Liver (tissue), 3 donors: ENCODE measurements at regions not wholly inside any gene's neighbourhood (a gene's known extent, or its start where the extent isn't known, plus 50 kb on each side); places are given as distances from the start of the nearest gene placed in this dataset.

Source experiments
- CTCF ChIP-seq: fragments of 150-350 bp; IDR thresholded peaks from 2 replicates; pipeline ENCODE4 v1.5.1; 2017; ENCODE audit warnings: improper control_type of control experiment, low read depth, low read length; ENCODE audit not compliant: missing input control
- EGR1 ChIP-seq, 2 donors: IDR thresholded peaks; 2 replicates each; pipeline ENCODE4 v1.6.1; 2016 to 2018; ENCODE audit warnings: antibody characterized with exemption in 2 of 2, low read depth in 2 of 2
- GABPA ChIP-seq, 2 donors: IDR thresholded peaks in 1 of 2; conservative IDR thresholded peaks in 1 of 2; 2 replicates each; pipeline ENCODE4 v1.6.1; 2016; ENCODE audit warnings: antibody characterized with exemption in 2 of 2, mild to moderate bottlenecking in 1 of 2, moderate library complexity in 1 of 2
- HNF4A ChIP-seq, 2 donors: conservative IDR thresholded peaks; 2 replicates each; pipeline ENCODE4 v1.6.1; 2016; ENCODE audit warnings: antibody characterized with exemption in 2 of 2, mild to moderate bottlenecking in 2 of 2
- JUND ChIP-seq, 2 donors: IDR thresholded peaks; 2 replicates each; pipeline ENCODE4 v1.6.1; 2016; ENCODE audit warnings: antibody characterized with exemption in 2 of 2
- MAX ChIP-seq: IDR thresholded peaks from 2 replicates; pipeline ENCODE4 v1.6.1; 2016; ENCODE audit warnings: antibody characterized with exemption
- RAD21 ChIP-seq, 2 donors: IDR thresholded peaks; 2 replicates each; pipeline ENCODE4 v1.6.1; 2016; ENCODE audit warnings: antibody characterized with exemption in 2 of 2, mild to moderate bottlenecking in 2 of 2
- REST ChIP-seq: IDR thresholded peaks from 2 replicates; pipeline ENCODE4 v1.6.1; 2016; ENCODE audit warnings: antibody characterized with exemption, mild to moderate bottlenecking
- RXRA ChIP-seq, 2 donors: IDR thresholded peaks; 2 replicates each; pipeline ENCODE4 v1.6.1; 2017 to 2018; ENCODE audit warnings: antibody characterized with exemption in 2 of 2, mild to moderate bottlenecking in 1 of 2
- SP1 ChIP-seq: IDR thresholded peaks from 2 replicates; pipeline ENCODE4 v1.6.1; 2018; ENCODE audit warnings: antibody characterized with exemption, mild to moderate bottlenecking
- TAF1 ChIP-seq: conservative IDR thresholded peaks from 2 replicates; pipeline ENCODE4 v1.6.1; 2016; ENCODE audit warnings: antibody characterized with exemption, mild to moderate bottlenecking
- ZBTB33 ChIP-seq: IDR thresholded peaks from 2 replicates; pipeline ENCODE4 v1.6.1; 2016; ENCODE audit warnings: antibody characterized with exemption
- donor health status: healthy.
- donor health status: healthy.

- TF ChIP-seq MAX, result no peak
- no peak for TF ChIP-seq CTCF
- no peak for TF ChIP-seq RXRA (IDR thresholded peaks at IDR 0.05)
- TF ChIP-seq REST, result no peak
- no peak for TF ChIP-seq ZBTB33
- no peak for TF ChIP-seq RAD21 (IDR thresholded peaks at IDR 0.05)
- TF ChIP-seq EGR1 (IDR thresholded peaks at IDR 0.05; ENCODE audit: low read depth in 2 of 2), result no peak
- no peak for TF ChIP-seq TAF1
- no peak for TF ChIP-seq GABPA (IDR thresholded peaks at IDR 0.05 in 1 of 2, conservative IDR thresholded peaks at IDR 0.05 in 1 of 2)
- no peak for TF ChIP-seq SP1
- TF ChIP-seq JUND (IDR thresholded peaks at IDR 0.05), result no peak
- TF ChIP-seq HNF4A (conservative IDR thresholded peaks at IDR 0.05), result no peak
Measured at GRCh38 chr6:66771626-66772025, 1064.6 kb upstream of the EYS start.
